ENCODE measurements at regions not wholly inside any gene's neighbourhood (a gene's known extent, or its start where the extent isn't known, plus 50 kb on each side); places are given as distances from the start of the nearest gene placed in this dataset.

GRCh38 chr12:111247083-111247783, 121.7 kb downstream of the PHETA1 start:
- TF ChIP-seq EZH2phosphoT487 (IDR thresholded peaks at IDR 0.05; ENCODE audit: borderline replicate concordance) = no peak
- TF ChIP-seq POLR2AphosphoS5 (IDR thresholded peaks at IDR 0.05; ENCODE audit: low read depth, low read length) = no peak
- TF ChIP-seq SRF (IDR thresholded peaks at IDR 0.05; ENCODE audit: low read depth) = no peak
- no peak for TF ChIP-seq FOSL1 (IDR thresholded peaks at IDR 0.05; ENCODE audit: low read depth)
- TF ChIP-seq ATF3 (IDR thresholded peaks at IDR 0.05) = no peak
- no peak for TF ChIP-seq EZH2 (IDR thresholded peaks at IDR 0.05)
- no peak for TF ChIP-seq TCF7L2 (IDR thresholded peaks at IDR 0.05; ENCODE audit: borderline replicate concordance, extremely low read depth, insufficient read depth, insufficient read length)
- TF ChIP-seq CEBPB (IDR thresholded peaks at IDR 0.05; ENCODE audit: low read depth) = no peak
- no peak for TF ChIP-seq EGR1 (IDR thresholded peaks at IDR 0.05; ENCODE audit: low read depth)
- no peak for TF ChIP-seq CBX3 (IDR thresholded peaks at IDR 0.05; ENCODE audit: low read depth)
- TF ChIP-seq SIN3A (IDR thresholded peaks at IDR 0.05; ENCODE audit: low read depth) = no peak
- no peak for TF ChIP-seq MAX (IDR thresholded peaks at IDR 0.05)
- ATAC-seq (no peak), DNase-seq (ENCODE audit: low read depth, low spot score) (no peak)
- Histone ChIP-seq H3K9me3 (ENCODE audit: control insufficient read depth in 1 of 2, insufficient read depth in 1 of 2, low read depth in 1 of 2, low read length in 2 of 2) (peaks cover 0 to 5% of the 10 kb centered on the region in 2 experiments; a peak in 2 of 4 replicates), H2AFZ (ENCODE audit: low read depth, low read length, poor library complexity, severe bottlenecking) (no peak overlapping the region), H4K20me1 (ENCODE audit: insufficient read depth) (no peaks in the 10 kb centered on the region), H3K27me3 (ENCODE audit: insufficient read depth, low read length) (no peaks in the 10 kb centered on the region), H3K4me2 (ENCODE audit: low read length) (no peak overlapping the region), H3K9ac (ENCODE audit: low read length) (no peak overlapping the region), H3K4me1 (ENCODE audit: control insufficient read depth in 1 of 2, insufficient read depth in 2 of 2, low read length in 2 of 2) (no peaks in the 10 kb centered on the region), H3K27ac (ENCODE audit: low read depth, low read length) (no peak overlapping the region), H3K79me2 (ENCODE audit: insufficient read depth, low read length) (no peaks in the 10 kb centered on the region), H3K4me3 (replicated peaks in 1 of 2; ENCODE audit: low read depth in 1 of 2, low read length in 2 of 2) (no peak overlapping the region), H3K9me2 (ENCODE audit: insufficient read depth) (no peaks in the 10 kb centered on the region), H3K36me3 (ENCODE audit: control insufficient read depth in 1 of 2, insufficient read depth in 2 of 2, low read length in 2 of 2) (no peaks in the 10 kb centered on the region)
- intact Hi-C loops (cut with micrococcal nuclease) = no loop called here
- RAD21 ChIA-PET (ENCODE audit: low non-redundant PET in 1 of 2, low total read pairs in 2 of 2, uncharacterized antibody in 2 of 2, unreplicated experiment in 2 of 2) = no interaction called here
- POLR2A ChIA-PET = no interaction called here
- BruUV-seq (replicated peaks) = no TSS peak
- CTCF ChIA-PET = no interaction called here
